ENCODE measurements at regions not wholly inside any gene's neighbourhood (a gene's known extent, or its start where the extent isn't known, plus 50 kb on each side); places are given as distances from the start of the nearest gene placed in this dataset.

DNA sequence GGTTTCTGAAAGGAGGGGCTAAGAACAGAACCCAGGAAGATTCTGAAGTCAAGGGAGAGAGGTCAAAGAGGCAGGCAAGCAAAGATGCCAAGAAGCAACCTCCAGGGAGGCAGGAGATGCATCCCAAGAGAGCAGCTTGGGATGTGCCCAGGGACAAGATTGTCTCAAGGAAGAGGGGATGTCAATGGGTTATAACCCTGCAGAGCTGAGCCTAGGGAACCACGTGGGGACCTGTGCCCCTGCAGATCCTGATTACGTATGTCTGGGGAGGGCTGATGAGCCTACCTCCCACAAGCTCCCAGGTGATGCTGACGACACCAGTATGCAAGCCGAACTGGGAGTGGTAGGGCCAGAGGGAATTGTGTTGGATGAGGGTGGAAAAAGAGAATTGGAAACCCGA is 70.9 kb upstream of the IRS2 start:
- Mint-ChIP-seq H3K9me3 (no peaks in the 10 kb centered on the region), H3K27ac (no peak overlapping the region), H3K4me1 (peaks cover 27% of the 10 kb centered on the region), H3K36me3 (ENCODE audit: low read depth) (no peaks in the 10 kb centered on the region), H3K4me3 (no peak overlapping the region), H3K27me3 (ENCODE audit: insufficient read depth, low read depth, poor library complexity) (peaks cover 1% of the 10 kb centered on the region)
- no peak overlapping the region for H3K4me3 ChIP-seq
- H3K27me3 ChIP-seq (ENCODE audit: insufficient read depth), result no peaks in the 10 kb centered on the region
- no peak for TF ChIP-seq CTCF (conservative IDR thresholded peaks at IDR 0.05; ENCODE audit: low read depth in 2 of 2)
- no peak for TF ChIP-seq POLR2AphosphoS5 (IDR thresholded peaks at IDR 0.05; ENCODE audit: low read depth)
- no peak for TF ChIP-seq EZH2 (IDR thresholded peaks at IDR 0.05; ENCODE audit: low read depth, unreplicated experiment)
- no peak for TF ChIP-seq EZH2phosphoT487 (IDR thresholded peaks at IDR 0.05; ENCODE audit: unreplicated experiment)
- TF ChIP-seq ZNF331 (CRISPR knock-in tag; IDR thresholded peaks at IDR 0.05; ENCODE audit: low read depth), result no peak
- TF ChIP-seq JUNB (IDR thresholded peaks at IDR 0.05; ENCODE audit: unreplicated experiment), result no peak
- no peak for TF ChIP-seq NANOG (IDR thresholded peaks at IDR 0.05; ENCODE audit: borderline replicate concordance)
- TF ChIP-seq, protein P1, sequence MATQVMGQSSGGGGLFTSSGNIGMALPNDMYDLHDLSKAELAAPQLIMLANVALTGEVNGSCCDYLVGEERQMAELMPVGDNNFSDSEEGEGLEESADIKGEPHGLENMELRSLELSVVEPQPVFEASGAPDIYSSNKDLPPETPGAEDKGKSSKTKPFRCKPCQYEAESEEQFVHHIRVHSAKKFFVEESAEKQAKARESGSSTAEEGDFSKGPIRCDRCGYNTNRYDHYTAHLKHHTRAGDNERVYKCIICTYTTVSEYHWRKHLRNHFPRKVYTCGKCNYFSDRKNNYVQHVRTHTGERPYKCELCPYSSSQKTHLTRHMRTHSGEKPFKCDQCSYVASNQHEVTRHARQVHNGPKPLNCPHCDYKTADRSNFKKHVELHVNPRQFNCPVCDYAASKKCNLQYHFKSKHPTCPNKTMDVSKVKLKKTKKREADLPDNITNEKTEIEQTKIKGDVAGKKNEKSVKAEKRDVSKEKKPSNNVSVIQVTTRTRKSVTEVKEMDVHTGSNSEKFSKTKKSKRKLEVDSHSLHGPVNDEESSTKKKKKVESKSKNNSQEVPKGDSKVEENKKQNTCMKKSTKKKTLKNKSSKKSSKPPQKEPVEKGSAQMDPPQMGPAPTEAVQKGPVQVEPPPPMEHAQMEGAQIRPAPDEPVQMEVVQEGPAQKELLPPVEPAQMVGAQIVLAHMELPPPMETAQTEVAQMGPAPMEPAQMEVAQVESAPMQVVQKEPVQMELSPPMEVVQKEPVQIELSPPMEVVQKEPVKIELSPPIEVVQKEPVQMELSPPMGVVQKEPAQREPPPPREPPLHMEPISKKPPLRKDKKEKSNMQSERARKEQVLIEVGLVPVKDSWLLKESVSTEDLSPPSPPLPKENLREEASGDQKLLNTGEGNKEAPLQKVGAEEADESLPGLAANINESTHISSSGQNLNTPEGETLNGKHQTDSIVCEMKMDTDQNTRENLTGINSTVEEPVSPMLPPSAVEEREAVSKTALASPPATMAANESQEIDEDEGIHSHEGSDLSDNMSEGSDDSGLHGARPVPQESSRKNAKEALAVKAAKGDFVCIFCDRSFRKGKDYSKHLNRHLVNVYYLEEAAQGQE (IDR thresholded peaks at IDR 0.05; ENCODE audit: unreplicated experiment), result no peak
- TF ChIP-seq ETS1 (IDR thresholded peaks at IDR 0.05), result no peak
- no peak for TF ChIP-seq STAT1 (IDR thresholded peaks at IDR 0.05; ENCODE audit: unreplicated experiment)
- no peak for TF ChIP-seq ZNF462 (CRISPR knock-in tag; IDR thresholded peaks at IDR 0.05)
- no peak for TF ChIP-seq CREB1 (CRISPR knock-in tag; IDR thresholded peaks at IDR 0.05; ENCODE audit: low read depth)
- no peak for TF ChIP-seq ZNF114 (CRISPR knock-in tag; IDR thresholded peaks at IDR 0.05)
- no peaks in the 10 kb centered on the region for H4K20me1 ChIP-seq (replicated peaks; ENCODE audit: insufficient read depth)
- no peaks in the 10 kb centered on the region for H3K36me3 ChIP-seq (ENCODE audit: insufficient read depth)
- peaks cover 7% of the 10 kb centered on the region; the same call in 1 of the 2 replicates for H3K9me2 ChIP-seq (ENCODE audit: insufficient read depth)
- H3K27ac ChIP-seq (ENCODE audit: low read depth), result no peak overlapping the region
- DNase-seq (ENCODE audit: low spot score) (no peak), ATAC-seq (no peak)
- 0 out of 2 replicates have a peak overlapping the region, but pooled peaks have one; percentile 69 for H2AFZ ChIP-seq
- no peaks in the 10 kb centered on the region for H3K79me2 ChIP-seq (replicated peaks; ENCODE audit: insufficient read depth)
- no peaks in the 10 kb centered on the region for H3F3A ChIP-seq (replicated peaks; ENCODE audit: low read depth)
- peaks cover 18% of the 10 kb centered on the region for H3K4me1 ChIP-seq (ENCODE audit: insufficient read depth)
- H3K4me2 ChIP-seq, result 0 out of 2 replicates have a peak overlapping the region, but pooled peaks have one; percentile 6
